DND-41 (cell line): ENCODE measurements at regions not wholly inside any gene's neighbourhood (a gene's known extent, or its start where the extent isn't known, plus 50 kb on each side); places are given as distances from the start of the nearest gene placed in this dataset.

Experiments
- CTCF ChIP-seq: IDR thresholded peaks from 2 replicates; pipeline ENCODE4 v1.5.1; 2012; ENCODE audit warnings: borderline replicate concordance, low read length, moderate library complexity, mild to moderate bottlenecking; ENCODE audit not compliant: poor library complexity, severe bottlenecking; ENCODE audit errors: extremely low read depth
- EZH2 ChIP-seq: IDR thresholded peaks from 3 replicates; pipeline ENCODE4 v1.6.1; 2012; ENCODE audit warnings: borderline replicate concordance, low read depth, mild to moderate bottlenecking, moderate library complexity, low read length, inconsistent platforms; ENCODE audit not compliant: severe bottlenecking

- no peak for TF ChIP-seq EZH2
- no peak for TF ChIP-seq CTCF
These were observed 146.9 kb upstream of the SDK2 start for GRCh38 chr17:73791121-73791520.
